HCT116 (cell line): ENCODE measurements at regions not wholly inside any gene's neighbourhood (a gene's known extent, or its start where the extent isn't known, plus 50 kb on each side); places are given as distances from the start of the nearest gene placed in this dataset.

Experiments used
- ATAC-seq: fragments of 200-7000 bp; cut with Tn5 transposase; 2 replicates; pipeline ENCODE4 v1.9.1; 2020; ENCODE audit warnings: mild to moderate bottlenecking, moderate library complexity
- BruUV-seq: library from RNA; stranded (reverse); fragments of 400-500 nt; replicated peaks from 2 replicates; lab custom pipeline; 2021; lab: Mats Ljungman, UMichigan
- CTCF ChIA-PET: fragments of 300-600 bp; sonication (Branson Sonifier 250); formaldehyde crosslinking; loops from one replicate; lab custom pipeline; 2021; ENCODE audit warnings: antibody characterized with exemption; lab: Charles Lee
- POLR2A ChIA-PET: fragments of 300-600, 350-600 bp; sonication (Branson Sonifier 250); formaldehyde crosslinking; loops from one replicate; lab custom pipeline; 2021; ENCODE audit warnings: antibody characterized with exemption; lab: Charles Lee
- RAD21 ChIA-PET, 2 experiments: fragments of 300-600 bp; sonication (Branson Sonifier 250); formaldehyde crosslinking; loops; one replicate each; lab custom pipeline; 2023; ENCODE audit warnings: low total read pairs in 2 of 2; ENCODE audit not compliant: uncharacterized antibody in 2 of 2, unreplicated experiment in 2 of 2, low non-redundant PET in 1 of 2; lab: Charles Lee
- DNase-seq: peaks from one replicate; pipeline ENCODE4 v3.0.0-alpha.2; 2010; ENCODE audit warnings: low read depth, low spot score
- H2AFZ ChIP-seq: fragments of 200-600 bp; shearing (Covaris generic), sonication (generic); 2 replicates; pipeline ENCODE4 v1.6.1; 2017; ENCODE audit warnings: low read depth, mixed run types, mixed read lengths, antibody characterized with exemption, low read length; ENCODE audit not compliant: poor library complexity, severe bottlenecking
- H3K27ac ChIP-seq: 2 replicates; pipeline ENCODE4 v1.5.1; 2012; ENCODE audit warnings: low read depth, low read length
- H3K27me3 ChIP-seq: fragments of 200-600 bp; sonication (generic); 2 replicates; pipeline ENCODE4 v1.6.1; 2016; ENCODE audit warnings: mixed run types, low read length, mixed read lengths; ENCODE audit not compliant: insufficient read depth
- H3K36me3 ChIP-seq, 2 experiments: fragments of 200-500 bp in 1 of 2; fragments of 200-600 bp in 1 of 2; sonication (Bioruptor generic) in 1 of 2; sonication (generic) in 1 of 2; 2 replicates each; pipeline versions ENCODE4 v1.5.1 to v1.6.1; 2014 to 2016; ENCODE audit warnings: low read length in 2 of 2, inconsistent platforms in 1 of 2, mixed read lengths in 1 of 2, mixed run types in 1 of 2; ENCODE audit not compliant: insufficient read depth in 2 of 2, control insufficient read depth in 1 of 2
- H3K4me1 ChIP-seq, 2 experiments: fragments of 200-600 bp in 1 of 2; sonication (generic) in 1 of 2; 2 replicates each; pipeline versions ENCODE4 v1.5.1 to v1.6.1; 2012 to 2017; ENCODE audit warnings: low read length in 2 of 2, inconsistent platforms in 1 of 2, mild to moderate bottlenecking in 1 of 2, mixed read lengths in 1 of 2, mixed run types in 1 of 2, moderate library complexity in 1 of 2; ENCODE audit not compliant: insufficient read depth in 2 of 2, control insufficient read depth in 1 of 2
- H3K4me2 ChIP-seq: fragments of 200-600 bp; sonication (generic); 2 replicates; pipeline ENCODE4 v1.6.1; 2017; ENCODE audit warnings: mixed run types, low read length, mixed read lengths
- H3K4me3 ChIP-seq, 2 experiments: fragments of 200-600 bp in 1 of 2; sonication (generic) in 1 of 2; replicated peaks in 1 of 2; 2 replicates each; pipeline ENCODE4 v1.5.1; 2011 to 2016; ENCODE audit warnings: low read length in 2 of 2, control low read depth in 1 of 2, low read depth in 1 of 2, mild to moderate bottlenecking in 1 of 2, mixed read lengths in 1 of 2, mixed run types in 1 of 2
- H3K79me2 ChIP-seq: fragments of 200-600 bp; sonication (generic); 2 replicates; pipeline ENCODE4 v1.6.1; 2017; ENCODE audit warnings: mild to moderate bottlenecking, mixed run types, low read length, moderate library complexity, mixed read lengths; ENCODE audit not compliant: insufficient read depth
- H3K9ac ChIP-seq: fragments of 200-600 bp; sonication (generic); 2 replicates; pipeline ENCODE4 v1.6.1; 2016; ENCODE audit warnings: low read length, mixed read lengths
- H3K9me2 ChIP-seq: fragments of 200-600 bp; sonication (generic), shearing (Covaris generic); 2 replicates; pipeline ENCODE4 v1.6.1; 2017; ENCODE audit warnings: mixed run types, mild to moderate bottlenecking, moderate library complexity; ENCODE audit not compliant: insufficient read depth
- H3K9me3 ChIP-seq, 2 experiments: fragments of 200-500 bp in 1 of 2; fragments of 200-600 bp in 1 of 2; sonication (Bioruptor generic) in 1 of 2; sonication (generic) in 1 of 2; 2 replicates each; pipeline ENCODE4 v1.6.1; 2014 to 2017; ENCODE audit warnings: low read length in 2 of 2, mixed read lengths in 2 of 2, inconsistent platforms in 1 of 2, low read depth in 1 of 2, mild to moderate bottlenecking in 1 of 2, mixed run types in 1 of 2, moderate library complexity in 1 of 2; ENCODE audit not compliant: control insufficient read depth in 1 of 2, insufficient read depth in 1 of 2
- H4K20me1 ChIP-seq: fragments of 200-600 bp; sonication (generic), shearing (Covaris generic); 2 replicates; pipeline ENCODE4 v1.6.1; 2017; ENCODE audit warnings: mixed run types, mild to moderate bottlenecking, moderate library complexity; ENCODE audit not compliant: insufficient read depth
- CBX3 ChIP-seq: IDR thresholded peaks from 2 replicates; pipeline ENCODE4 v1.6.1; 2012; ENCODE audit warnings: low read depth
- CEBPB ChIP-seq: IDR thresholded peaks from 2 replicates; pipeline ENCODE4 v1.6.1; 2012; ENCODE audit warnings: low read depth
- EGR1 ChIP-seq: IDR thresholded peaks from 2 replicates; pipeline ENCODE4 v1.6.1; 2012; ENCODE audit warnings: low read depth
- EZH2phosphoT487 ChIP-seq: fragments of 200-600 bp; IDR thresholded peaks from 2 replicates; pipeline ENCODE4 v1.6.1; 2018; ENCODE audit warnings: antibody characterized with exemption, borderline replicate concordance
- FOSL1 ChIP-seq: IDR thresholded peaks from 2 replicates; pipeline ENCODE4 v1.6.1; 2012; ENCODE audit warnings: low read depth
- POLR2A ChIP-seq: IDR thresholded peaks from 2 replicates; pipeline ENCODE4 v1.7.0; 2011; ENCODE audit warnings: borderline replicate concordance; ENCODE audit not compliant: insufficient read depth, insufficient read length; ENCODE audit errors: extremely low read depth
- SP1 ChIP-seq: IDR thresholded peaks from 2 replicates; pipeline ENCODE4 v1.6.1; 2012; ENCODE audit warnings: low read depth
- YY1 ChIP-seq: IDR thresholded peaks from 2 replicates; pipeline ENCODE4 v1.6.1; 2011; ENCODE audit warnings: low read length, low read depth, moderate library complexity, mild to moderate bottlenecking; ENCODE audit not compliant: insufficient replicate concordance; ENCODE audit errors: extremely low read depth
- intact Hi-C: fragments of 100-400 bp; cut with micrococcal nuclease; formaldehyde crosslinking; loops from 2 replicates; pipeline ENCODE4 v1.10.0; 2022
- TF ChIP-seq, protein P1 (sequence below): IDR thresholded peaks from 2 replicates; pipeline ENCODE4 v1.6.1; 2012; ENCODE audit warnings: low read depth
- TF ChIP-seq, protein P2 (sequence below): IDR thresholded peaks from 2 replicates; pipeline ENCODE4 v1.6.1; 2012
- TF ChIP-seq, protein P3 (sequence below), 3 experiments: fragments of 200-600 bp in 1 of 3; sonication (generic) in 1 of 3; IDR thresholded peaks in 2 of 3; conservative IDR thresholded peaks in 1 of 3; 2 replicates each; pipeline ENCODE4 v1.5.1; 2012 to 2017; ENCODE audit warnings: low read depth in 2 of 3, low read length in 2 of 3, antibody characterized with exemption in 1 of 3, borderline replicate concordance in 1 of 3, control low read depth in 1 of 3, mild to moderate bottlenecking in 1 of 3, mixed read lengths in 1 of 3, mixed run types in 1 of 3, moderate library complexity in 1 of 3; ENCODE audit not compliant: insufficient read depth in 1 of 3

- TF ChIP-seq, protein P1, sequence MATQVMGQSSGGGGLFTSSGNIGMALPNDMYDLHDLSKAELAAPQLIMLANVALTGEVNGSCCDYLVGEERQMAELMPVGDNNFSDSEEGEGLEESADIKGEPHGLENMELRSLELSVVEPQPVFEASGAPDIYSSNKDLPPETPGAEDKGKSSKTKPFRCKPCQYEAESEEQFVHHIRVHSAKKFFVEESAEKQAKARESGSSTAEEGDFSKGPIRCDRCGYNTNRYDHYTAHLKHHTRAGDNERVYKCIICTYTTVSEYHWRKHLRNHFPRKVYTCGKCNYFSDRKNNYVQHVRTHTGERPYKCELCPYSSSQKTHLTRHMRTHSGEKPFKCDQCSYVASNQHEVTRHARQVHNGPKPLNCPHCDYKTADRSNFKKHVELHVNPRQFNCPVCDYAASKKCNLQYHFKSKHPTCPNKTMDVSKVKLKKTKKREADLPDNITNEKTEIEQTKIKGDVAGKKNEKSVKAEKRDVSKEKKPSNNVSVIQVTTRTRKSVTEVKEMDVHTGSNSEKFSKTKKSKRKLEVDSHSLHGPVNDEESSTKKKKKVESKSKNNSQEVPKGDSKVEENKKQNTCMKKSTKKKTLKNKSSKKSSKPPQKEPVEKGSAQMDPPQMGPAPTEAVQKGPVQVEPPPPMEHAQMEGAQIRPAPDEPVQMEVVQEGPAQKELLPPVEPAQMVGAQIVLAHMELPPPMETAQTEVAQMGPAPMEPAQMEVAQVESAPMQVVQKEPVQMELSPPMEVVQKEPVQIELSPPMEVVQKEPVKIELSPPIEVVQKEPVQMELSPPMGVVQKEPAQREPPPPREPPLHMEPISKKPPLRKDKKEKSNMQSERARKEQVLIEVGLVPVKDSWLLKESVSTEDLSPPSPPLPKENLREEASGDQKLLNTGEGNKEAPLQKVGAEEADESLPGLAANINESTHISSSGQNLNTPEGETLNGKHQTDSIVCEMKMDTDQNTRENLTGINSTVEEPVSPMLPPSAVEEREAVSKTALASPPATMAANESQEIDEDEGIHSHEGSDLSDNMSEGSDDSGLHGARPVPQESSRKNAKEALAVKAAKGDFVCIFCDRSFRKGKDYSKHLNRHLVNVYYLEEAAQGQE: no peak
- no peak for TF ChIP-seq EGR1
- TF ChIP-seq, protein P2, sequence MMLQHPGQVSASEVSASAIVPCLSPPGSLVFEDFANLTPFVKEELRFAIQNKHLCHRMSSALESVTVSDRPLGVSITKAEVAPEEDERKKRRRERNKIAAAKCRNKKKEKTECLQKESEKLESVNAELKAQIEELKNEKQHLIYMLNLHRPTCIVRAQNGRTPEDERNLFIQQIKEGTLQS: no peak
- TF ChIP-seq FOSL1: no peak
- no peak for TF ChIP-seq EZH2phosphoT487
- no peak for TF ChIP-seq YY1
- TF ChIP-seq, protein P3, sequence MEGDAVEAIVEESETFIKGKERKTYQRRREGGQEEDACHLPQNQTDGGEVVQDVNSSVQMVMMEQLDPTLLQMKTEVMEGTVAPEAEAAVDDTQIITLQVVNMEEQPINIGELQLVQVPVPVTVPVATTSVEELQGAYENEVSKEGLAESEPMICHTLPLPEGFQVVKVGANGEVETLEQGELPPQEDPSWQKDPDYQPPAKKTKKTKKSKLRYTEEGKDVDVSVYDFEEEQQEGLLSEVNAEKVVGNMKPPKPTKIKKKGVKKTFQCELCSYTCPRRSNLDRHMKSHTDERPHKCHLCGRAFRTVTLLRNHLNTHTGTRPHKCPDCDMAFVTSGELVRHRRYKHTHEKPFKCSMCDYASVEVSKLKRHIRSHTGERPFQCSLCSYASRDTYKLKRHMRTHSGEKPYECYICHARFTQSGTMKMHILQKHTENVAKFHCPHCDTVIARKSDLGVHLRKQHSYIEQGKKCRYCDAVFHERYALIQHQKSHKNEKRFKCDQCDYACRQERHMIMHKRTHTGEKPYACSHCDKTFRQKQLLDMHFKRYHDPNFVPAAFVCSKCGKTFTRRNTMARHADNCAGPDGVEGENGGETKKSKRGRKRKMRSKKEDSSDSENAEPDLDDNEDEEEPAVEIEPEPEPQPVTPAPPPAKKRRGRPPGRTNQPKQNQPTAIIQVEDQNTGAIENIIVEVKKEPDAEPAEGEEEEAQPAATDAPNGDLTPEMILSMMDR (IDR thresholded peaks at IDR 0.05 in 2 of 3, conservative IDR thresholded peaks at IDR 0.05 in 1 of 3; ENCODE audit: borderline replicate concordance in 1 of 3, insufficient read depth in 1 of 3, low read depth in 2 of 3, low read length in 2 of 3): no peak
- TF ChIP-seq CEBPB: no peak
- TF ChIP-seq POLR2A: no peak
- TF ChIP-seq SP1: no peak
Measured at GRCh38 chrY:12244146-12244545, 456.9 kb upstream of the USP9Y start (continued).

- Histone ChIP-seq H3K27ac (no peak overlapping the region), H3K36me3 (no peaks in the 10 kb centered on the region), H3K9me3 (no peaks in the 10 kb centered on the region), H3K27me3 (no peaks in the 10 kb centered on the region), H3K4me2 (no peak overlapping the region)
- no TSS peak for BruUV-seq
- ChIA-PET POLR2A (no interaction called here), CTCF (no interaction called here)
- intact Hi-C loops: no loop called here
- no peak for TF ChIP-seq CBX3
- TF ChIP-seq, all 23 proteins: peak for 0
- H3K9me2 ChIP-seq: no peaks in the 10 kb centered on the region
- ATAC-seq: no peak
- no peaks in the 10 kb centered on the region for H4K20me1 ChIP-seq
- no peak overlapping the region for H3K9ac ChIP-seq
- H3K79me2 ChIP-seq: no peaks in the 10 kb centered on the region
- no peak overlapping the region for H3K4me3 ChIP-seq
- H2AFZ ChIP-seq: no peak overlapping the region
- H3K4me1 ChIP-seq: no peaks in the 10 kb centered on the region
- RAD21 ChIA-PET: no interaction called here
- no peak for DNase-seq
Measured at GRCh38 chrY:12253756-12254155, 447.3 kb upstream of the USP9Y start.
